ENCODE measurements at regions not wholly inside any gene's neighbourhood (a gene's known extent, or its start where the extent isn't known, plus 50 kb on each side); places are given as distances from the start of the nearest gene placed in this dataset.

- TF ChIP-seq POLR2AphosphoS5 (IDR thresholded peaks at IDR 0.05; ENCODE audit: low read depth, low read length) (no peak), CTCF (IDR thresholded peaks at IDR 0.05) (no peak), TCF7L2 (IDR thresholded peaks at IDR 0.05; ENCODE audit: low read depth, low read length) (no peak)
- TF ChIP-seq, protein P1, sequence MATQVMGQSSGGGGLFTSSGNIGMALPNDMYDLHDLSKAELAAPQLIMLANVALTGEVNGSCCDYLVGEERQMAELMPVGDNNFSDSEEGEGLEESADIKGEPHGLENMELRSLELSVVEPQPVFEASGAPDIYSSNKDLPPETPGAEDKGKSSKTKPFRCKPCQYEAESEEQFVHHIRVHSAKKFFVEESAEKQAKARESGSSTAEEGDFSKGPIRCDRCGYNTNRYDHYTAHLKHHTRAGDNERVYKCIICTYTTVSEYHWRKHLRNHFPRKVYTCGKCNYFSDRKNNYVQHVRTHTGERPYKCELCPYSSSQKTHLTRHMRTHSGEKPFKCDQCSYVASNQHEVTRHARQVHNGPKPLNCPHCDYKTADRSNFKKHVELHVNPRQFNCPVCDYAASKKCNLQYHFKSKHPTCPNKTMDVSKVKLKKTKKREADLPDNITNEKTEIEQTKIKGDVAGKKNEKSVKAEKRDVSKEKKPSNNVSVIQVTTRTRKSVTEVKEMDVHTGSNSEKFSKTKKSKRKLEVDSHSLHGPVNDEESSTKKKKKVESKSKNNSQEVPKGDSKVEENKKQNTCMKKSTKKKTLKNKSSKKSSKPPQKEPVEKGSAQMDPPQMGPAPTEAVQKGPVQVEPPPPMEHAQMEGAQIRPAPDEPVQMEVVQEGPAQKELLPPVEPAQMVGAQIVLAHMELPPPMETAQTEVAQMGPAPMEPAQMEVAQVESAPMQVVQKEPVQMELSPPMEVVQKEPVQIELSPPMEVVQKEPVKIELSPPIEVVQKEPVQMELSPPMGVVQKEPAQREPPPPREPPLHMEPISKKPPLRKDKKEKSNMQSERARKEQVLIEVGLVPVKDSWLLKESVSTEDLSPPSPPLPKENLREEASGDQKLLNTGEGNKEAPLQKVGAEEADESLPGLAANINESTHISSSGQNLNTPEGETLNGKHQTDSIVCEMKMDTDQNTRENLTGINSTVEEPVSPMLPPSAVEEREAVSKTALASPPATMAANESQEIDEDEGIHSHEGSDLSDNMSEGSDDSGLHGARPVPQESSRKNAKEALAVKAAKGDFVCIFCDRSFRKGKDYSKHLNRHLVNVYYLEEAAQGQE (IDR thresholded peaks at IDR 0.05; ENCODE audit: insufficient read depth in 1 of 2, low read depth in 2 of 2, low read length in 1 of 2), result no peak
Observed at GRCh38 chr9:38179965-38180364, 110.9 kb upstream of the SHB start.
